ENCODE measurements at regions not wholly inside any gene's neighbourhood (a gene's known extent, or its start where the extent isn't known, plus 50 kb on each side); places are given as distances from the start of the nearest gene placed in this dataset.

- Histone ChIP-seq H2AFZ (ENCODE audit: control insufficient read depth, low read depth, low read length) (no peak overlapping the region), H3K79me2 (ENCODE audit: control insufficient read depth, insufficient read depth, low read length) (no peaks in the 10 kb centered on the region), H3K36me3 (ENCODE audit: control insufficient read depth in 2 of 2, insufficient read depth in 2 of 2, low read length in 1 of 2) (no peaks in the 10 kb centered on the region), H3K9me3 (replicated peaks; ENCODE audit: control insufficient read depth, insufficient read depth, low read length) (no peaks in the 10 kb centered on the region), H3K4me3 (no peak overlapping the region), H3K27me3 (replicated peaks in 1 of 2; ENCODE audit: control insufficient read depth in 2 of 2, insufficient read depth in 2 of 2, low read length in 1 of 2) (no peaks in the 10 kb centered on the region), H3K9ac (ENCODE audit: control insufficient read depth, insufficient read depth, low read length) (no peak overlapping the region), H3K4me1 (ENCODE audit: control insufficient read depth, insufficient read depth, low read length) (no peaks in the 10 kb centered on the region), H3K4me2 (ENCODE audit: control insufficient read depth, insufficient read depth) (no peak overlapping the region), H3K27ac (ENCODE audit: control insufficient read depth, insufficient read depth) (no peak overlapping the region), H4K20me1 (ENCODE audit: control insufficient read depth, insufficient read depth) (no peaks in the 10 kb centered on the region)
- intact Hi-C loops (cut with micrococcal nuclease; ENCODE audit: unreplicated experiment) (no loop called here), in situ Hi-C loops (cut with MboI) (no loop called here)
- WGBS (ENCODE audit: insufficient coverage, insufficient replicate concordance, low lambda C conversion rate, missing lambda C conversion rate) = 72% methylated on average over 9 of the region's 9 CpGs
- no peak for ATAC-seq
- no peak for TF ChIP-seq STAT3 (IDR thresholded peaks at IDR 0.05; ENCODE audit: low read depth, low read length)
- TF ChIP-seq MEF2A (IDR thresholded peaks at IDR 0.05; ENCODE audit: insufficient read depth, low read depth, low read length) = no peak
- TF ChIP-seq SUPT20H (IDR thresholded peaks at IDR 0.05; ENCODE audit: borderline replicate concordance, control insufficient read depth, low read depth, low read length) = no peak
- TF ChIP-seq POLR2AphosphoS5 (IDR thresholded peaks at IDR 0.05; ENCODE audit: low read length) = no peak
- TF ChIP-seq HCFC1 (IDR thresholded peaks at IDR 0.05; ENCODE audit: low read length) = no peak
- TF ChIP-seq ZBTB40 (IDR thresholded peaks at IDR 0.05; ENCODE audit: borderline replicate concordance) = no peak
- TF ChIP-seq SUZ12 (IDR thresholded peaks at IDR 0.05; ENCODE audit: unreplicated experiment) = no peak
- no peak for TF ChIP-seq PAX5 (IDR thresholded peaks at IDR 0.05; ENCODE audit: borderline replicate concordance, low read depth, low read length)
- no peak for TF ChIP-seq SMAD5 (IDR thresholded peaks at IDR 0.05; ENCODE audit: low read depth)
- DNase-seq (ENCODE audit: low read depth, low spot score) = no peak
- no peak for FAIRE-seq
- ChIA-PET POLR2A (interaction anchor here (0.6 kb wide), 1 partner anchor 149 kb away, joined by 7 read pairs; no protein-coding TSS in a partner anchor), CTCF (interaction anchor here (0.9 to 3.0 kb wide), 3 partner anchors 11 to 1489 kb away, joined by 3 to 19 read pairs (median 3); no protein-coding TSS in a partner anchor), RAD21 (ENCODE audit: unreplicated experiment) (interaction anchor here (1.4 to 2.8 kb wide), 3 partner anchors 12 to 142 kb away, joined by 4 to 21 read pairs (median 6); no protein-coding TSS in a partner anchor), SMC1A (ENCODE audit: uncharacterized antibody, unreplicated experiment) (interaction anchor here (0.9 to 5.5 kb wide), 5 partner anchors 9 to 16 kb away, joined by 3 to 39 read pairs (median 8); no protein-coding TSS in a partner anchor)
- BruUV-seq (replicated peaks) = no TSS peak
These were observed 529.2 kb upstream of the JARID2 start for GRCh38 chr6:14716499-14717146.

Measured in GM12878 (cell line).